ENCODE measurements at regions not wholly inside any gene's neighbourhood (a gene's known extent, or its start where the extent isn't known, plus 50 kb on each side); places are given as distances from the start of the nearest gene placed in this dataset.
"Not testable (repeated sequence)": the region's sequence is repeated elsewhere in the genome, so short reads cannot be mapped to it uniquely, and the experiment has no call there.

DNA sequence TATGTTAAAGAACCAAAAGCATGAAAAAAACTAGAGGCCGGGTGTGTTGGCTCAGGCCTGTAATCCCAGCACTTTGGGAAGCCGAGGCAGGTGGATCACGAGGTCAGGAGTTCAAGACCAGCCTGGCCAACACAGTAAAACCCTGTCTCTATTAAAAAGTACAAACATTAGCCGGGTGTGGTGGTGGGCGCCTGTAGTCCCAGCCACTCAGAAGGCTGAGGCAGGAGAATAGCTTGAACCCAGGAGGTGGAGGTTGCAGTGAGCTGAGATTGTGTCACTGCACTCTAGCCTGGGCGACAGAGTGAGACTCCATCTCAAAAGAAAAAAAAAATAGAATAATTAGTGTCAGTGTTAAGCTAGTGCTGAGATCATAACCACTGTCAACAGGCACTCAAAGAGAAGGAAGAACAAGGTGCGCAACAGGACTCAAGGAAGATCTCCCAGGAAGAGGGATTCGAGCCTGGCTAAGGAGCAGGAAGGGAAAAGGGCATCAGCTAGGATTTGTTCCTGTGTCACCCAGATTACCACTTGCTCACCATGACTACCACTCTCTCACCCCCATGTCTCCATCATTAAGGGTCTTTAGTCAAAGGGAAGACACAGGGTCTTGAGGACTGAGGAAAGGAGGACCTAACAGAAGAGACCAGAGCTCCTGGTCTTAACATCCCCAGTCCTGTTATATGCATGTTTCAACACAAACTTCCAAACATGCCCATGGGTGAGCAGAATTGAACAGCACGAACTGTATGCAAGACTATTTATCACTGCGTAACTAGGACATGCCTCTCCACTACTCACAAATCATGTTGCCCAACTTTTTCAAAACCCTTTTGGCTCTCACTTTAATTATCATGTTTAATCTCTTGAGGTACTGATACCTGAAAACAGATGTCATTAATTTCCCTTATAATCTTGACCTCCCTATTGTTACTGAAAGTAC lies 88.3 kb upstream of the PLEKHM1 start:
- no peak overlapping the region for H3K4me3 ChIP-seq (replicated peaks; ENCODE audit: low read depth, low read length)
- no peak for DNase-seq (ENCODE audit: low read depth)
- TF ChIP-seq, protein P1, sequence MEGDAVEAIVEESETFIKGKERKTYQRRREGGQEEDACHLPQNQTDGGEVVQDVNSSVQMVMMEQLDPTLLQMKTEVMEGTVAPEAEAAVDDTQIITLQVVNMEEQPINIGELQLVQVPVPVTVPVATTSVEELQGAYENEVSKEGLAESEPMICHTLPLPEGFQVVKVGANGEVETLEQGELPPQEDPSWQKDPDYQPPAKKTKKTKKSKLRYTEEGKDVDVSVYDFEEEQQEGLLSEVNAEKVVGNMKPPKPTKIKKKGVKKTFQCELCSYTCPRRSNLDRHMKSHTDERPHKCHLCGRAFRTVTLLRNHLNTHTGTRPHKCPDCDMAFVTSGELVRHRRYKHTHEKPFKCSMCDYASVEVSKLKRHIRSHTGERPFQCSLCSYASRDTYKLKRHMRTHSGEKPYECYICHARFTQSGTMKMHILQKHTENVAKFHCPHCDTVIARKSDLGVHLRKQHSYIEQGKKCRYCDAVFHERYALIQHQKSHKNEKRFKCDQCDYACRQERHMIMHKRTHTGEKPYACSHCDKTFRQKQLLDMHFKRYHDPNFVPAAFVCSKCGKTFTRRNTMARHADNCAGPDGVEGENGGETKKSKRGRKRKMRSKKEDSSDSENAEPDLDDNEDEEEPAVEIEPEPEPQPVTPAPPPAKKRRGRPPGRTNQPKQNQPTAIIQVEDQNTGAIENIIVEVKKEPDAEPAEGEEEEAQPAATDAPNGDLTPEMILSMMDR (IDR thresholded peaks at IDR 0.05; ENCODE audit: low read length, missing control alignments), result no peak

DNA sequence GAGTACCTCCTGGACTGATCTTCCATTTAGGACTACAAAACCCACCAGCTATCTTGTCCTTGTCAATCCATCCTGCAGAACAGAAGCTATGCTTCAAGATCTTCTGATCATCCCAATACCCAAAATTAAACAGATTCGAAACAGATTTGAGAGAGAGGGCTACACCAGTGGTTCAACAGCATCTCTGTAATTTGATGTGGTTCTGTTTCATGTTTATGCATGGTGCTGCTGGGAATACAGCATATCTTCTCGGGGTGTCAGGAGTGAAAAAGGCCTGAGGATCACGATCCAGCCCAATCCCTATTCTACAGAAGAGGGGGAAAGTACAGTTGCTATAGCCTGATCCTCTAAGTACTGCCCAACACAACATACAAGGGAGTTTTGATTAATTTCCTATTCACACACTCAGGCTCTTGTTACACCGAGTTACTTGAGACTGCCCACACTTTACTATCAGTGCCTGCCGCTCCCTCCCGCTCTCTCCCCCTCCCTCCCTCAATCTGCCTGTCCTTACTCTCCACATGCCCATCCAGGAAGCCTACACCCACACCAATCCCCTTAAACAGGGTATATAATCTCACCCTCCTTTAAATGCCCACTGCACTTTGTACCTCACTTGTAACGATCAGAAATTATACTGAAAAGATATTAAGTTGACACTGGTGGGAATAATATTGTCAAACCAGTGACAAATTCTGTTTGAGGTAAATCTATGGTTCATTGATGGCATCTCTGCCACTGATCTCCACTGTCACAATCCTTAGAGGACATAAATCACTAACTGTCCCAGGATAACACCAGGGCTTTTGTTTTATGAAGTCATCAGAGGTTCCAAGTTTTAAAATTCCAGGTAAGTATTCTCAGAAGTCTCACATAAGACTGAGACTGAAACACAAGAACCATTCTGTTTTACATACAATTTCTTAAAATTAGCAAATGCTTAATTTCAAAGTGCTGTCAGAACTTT lies 89.3 kb upstream of the PLEKHM1 start:
- TF ChIP-seq, protein P1 (IDR thresholded peaks at IDR 0.05; ENCODE audit: low read length, missing control alignments), result no peak
- no peak for DNase-seq (ENCODE audit: low read depth)
- H3K4me3 ChIP-seq (replicated peaks; ENCODE audit: low read depth, low read length), result no peak overlapping the region

GRCh38 chr17:45580924-45581323 lies 90.4 kb upstream of the PLEKHM1 start:
- TF ChIP-seq, protein P1 (IDR thresholded peaks at IDR 0.05; ENCODE audit: low read length, missing control alignments), result no peak
- no peak overlapping the region for H3K4me3 ChIP-seq (replicated peaks; ENCODE audit: low read depth, low read length)
- DNase-seq (ENCODE audit: low read depth), result no peak

- no peak for DNase-seq (ENCODE audit: low read depth)
- H3K4me3 ChIP-seq (replicated peaks; ENCODE audit: low read depth, low read length), result no peak overlapping the region
- TF ChIP-seq, protein P1 (IDR thresholded peaks at IDR 0.05; ENCODE audit: low read length, missing control alignments), result no peak
Observed at GRCh38 chr17:45581860-45582259, 91.3 kb upstream of the PLEKHM1 start.

GRCh38 chr17:45584092-45585036 lies 93.8 kb upstream of the PLEKHM1 start:
- TF ChIP-seq, protein P1 (IDR thresholded peaks at IDR 0.05; ENCODE audit: low read length, missing control alignments), result no peak
- peak overlapping the region; percentile 87 for H3K4me3 ChIP-seq (replicated peaks; ENCODE audit: low read depth, low read length)
- DNase-seq (ENCODE audit: low read depth), result peak; percentile 39

DNA sequence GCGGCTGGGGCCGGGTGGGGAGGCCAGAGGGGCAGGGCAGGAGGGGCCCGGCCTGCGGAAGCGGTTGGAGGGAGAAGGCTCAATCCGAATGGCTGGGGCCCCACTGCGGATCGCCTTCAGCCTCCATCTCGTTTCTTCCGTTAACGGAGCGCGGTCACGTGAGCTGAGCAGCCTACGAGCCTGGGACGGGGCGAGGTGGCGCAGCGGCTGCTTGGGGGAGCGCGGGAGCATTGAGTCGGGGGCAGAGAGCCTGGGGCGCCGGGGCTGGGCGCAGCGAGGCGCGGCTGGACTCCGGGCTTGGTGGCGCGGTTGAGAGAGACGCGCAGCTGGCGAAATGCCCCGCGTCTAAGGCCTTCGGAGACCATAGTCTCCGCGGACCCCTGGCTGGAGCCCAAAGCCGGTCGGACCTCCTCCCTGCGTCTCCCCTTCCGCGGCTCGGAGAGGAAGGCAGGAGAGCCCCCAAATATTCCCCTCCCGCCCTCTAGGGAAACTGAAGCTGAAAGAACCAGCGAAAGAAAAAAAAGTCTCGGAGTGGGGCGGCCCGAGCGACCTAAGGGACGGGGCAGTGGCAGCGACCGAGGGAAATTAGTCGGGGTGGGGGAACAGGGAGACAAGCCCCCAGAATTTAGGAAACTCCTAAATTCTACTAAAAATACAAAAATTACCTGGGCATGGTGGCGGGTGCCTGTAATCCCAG lies 94.7 kb upstream of the PLEKHM1 start:
- H3K4me3 ChIP-seq (replicated peaks; ENCODE audit: low read depth, low read length), result peak overlapping the region; percentile 87
- peak; percentile 73 for DNase-seq (ENCODE audit: low read depth)

DNA sequence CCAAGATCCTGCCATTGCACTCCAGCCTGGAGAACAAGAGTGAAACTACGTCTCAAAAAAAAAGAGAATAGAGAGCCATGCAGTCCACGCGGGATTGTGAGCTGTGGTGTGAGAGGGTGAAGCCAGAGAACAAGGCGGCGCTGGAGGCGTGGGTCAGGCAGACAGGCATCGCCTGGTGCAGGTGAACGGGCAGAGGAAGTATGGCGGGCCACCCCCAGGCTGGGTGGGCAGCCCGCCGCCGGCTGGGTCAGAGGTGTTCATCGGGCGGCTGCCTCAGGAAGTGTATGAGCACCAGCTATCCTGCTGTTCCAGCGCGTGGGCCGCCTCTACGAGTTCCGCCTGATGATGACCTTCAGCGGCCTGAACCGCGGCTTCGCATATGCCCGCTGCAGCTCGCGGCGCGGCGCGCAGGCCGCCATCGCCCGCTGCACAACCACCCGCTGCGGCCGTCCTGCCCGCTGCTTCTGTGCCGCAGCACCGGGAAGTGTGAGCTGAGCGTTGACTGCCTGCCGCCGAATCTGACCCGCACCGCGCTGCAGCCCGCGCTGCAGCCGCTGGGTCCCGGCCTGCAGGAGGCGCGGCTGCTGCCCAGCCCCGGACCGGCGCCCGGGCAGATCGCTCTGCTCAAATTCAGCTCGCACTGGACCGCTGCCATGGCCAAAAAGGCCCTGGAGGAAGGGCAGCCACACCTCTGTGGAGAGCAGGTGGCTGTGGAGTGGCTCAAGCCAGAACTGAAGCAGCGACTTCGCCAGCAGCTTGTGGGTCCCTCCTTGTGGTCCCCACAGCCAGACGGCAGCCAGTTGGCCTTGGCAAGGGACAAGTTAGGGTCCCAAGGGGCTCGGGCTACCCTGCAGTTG lies 95.5 kb upstream of the PLEKHM1 start:
- peak; percentile 26 for DNase-seq (ENCODE audit: low read depth)
- H3K4me3 ChIP-seq (replicated peaks; ENCODE audit: low read depth, low read length), result peak overlapping the region; percentile 87

- not testable (repeated sequence) for H3K4me3 ChIP-seq (replicated peaks; ENCODE audit: low read depth, low read length); DNase-seq (ENCODE audit: low read depth)
Observed at GRCh38 chr17:45586651-45586934, 96.1 kb upstream of the PLEKHM1 start.

Measured in fibroblast of pulmonary artery (primary cell).